ENCODE measurements at regions not wholly inside any gene's neighbourhood (a gene's known extent, or its start where the extent isn't known, plus 50 kb on each side); places are given as distances from the start of the nearest gene placed in this dataset.

- H3K4me3 ChIP-seq: no peak overlapping the region
- DNase-seq (ENCODE audit: low spot score): no peak
- WGBS: 42% methylated on average over 3 of the region's 3 CpGs
- H3K36me3 ChIP-seq: no peaks in the 10 kb centered on the region
- intact Hi-C loops (cut with DNase I): no loop called here
- H3K27ac ChIP-seq: no peak overlapping the region
- no peaks in the 10 kb centered on the region for H3K9me3 ChIP-seq
- no peak for TF ChIP-seq POLR2AphosphoS5 (IDR thresholded peaks at IDR 0.05)
- TF ChIP-seq POLR2A (IDR thresholded peaks at IDR 0.05): no peak
- TF ChIP-seq CTCF (IDR thresholded peaks at IDR 0.05): no peak
- no peaks in the 10 kb centered on the region for H3K27me3 ChIP-seq (replicated peaks; ENCODE audit: insufficient read depth)
- no peaks in the 10 kb centered on the region for H3K4me1 ChIP-seq (replicated peaks)
These were observed 157.8 kb upstream of the PRR16 start for GRCh38 chr5:120306303-120306702.

DNA sequence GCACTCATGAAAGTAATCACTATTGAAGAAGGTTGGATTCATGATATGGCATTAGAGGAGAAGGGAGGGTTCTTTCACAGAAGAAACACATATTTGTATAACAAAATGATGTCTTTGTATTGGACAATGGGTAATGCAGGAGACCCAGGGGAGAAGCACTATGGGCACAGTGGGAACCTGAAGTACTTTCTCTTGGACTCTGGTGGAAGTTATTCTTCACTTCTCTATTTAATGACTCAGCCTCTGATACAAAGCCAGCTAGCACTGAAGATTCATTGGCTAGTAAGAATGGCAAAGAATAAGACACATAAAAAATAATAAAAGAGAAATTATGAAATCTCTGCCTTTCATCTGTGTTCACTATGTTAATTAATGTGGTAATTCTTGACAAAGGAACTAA, 149.9 kb upstream of the PRR16 start:
- TF ChIP-seq POLR2AphosphoS5 (IDR thresholded peaks at IDR 0.05) (no peak), POLR2A (IDR thresholded peaks at IDR 0.05) (no peak), CTCF (IDR thresholded peaks at IDR 0.05) (no peak)
- H3K27ac ChIP-seq: no peak overlapping the region
- no peaks in the 10 kb centered on the region for H3K4me1 ChIP-seq (replicated peaks)
- intact Hi-C loops (cut with DNase I): no loop called here
- no peak overlapping the region for H3K4me3 ChIP-seq
- DNase-seq (ENCODE audit: low spot score): no peak
- no peaks in the 10 kb centered on the region for H3K27me3 ChIP-seq (replicated peaks; ENCODE audit: insufficient read depth)
- H3K9me3 ChIP-seq: no peaks in the 10 kb centered on the region
- no peaks in the 10 kb centered on the region for H3K36me3 ChIP-seq

- intact Hi-C loops (cut with DNase I): no loop called here
- no peak overlapping the region for H3K4me3 ChIP-seq
- no peak for DNase-seq (ENCODE audit: low spot score)
- H3K4me1 ChIP-seq (replicated peaks): no peaks in the 10 kb centered on the region
- H3K9me3 ChIP-seq: no peaks in the 10 kb centered on the region
- H3K27me3 ChIP-seq (replicated peaks; ENCODE audit: insufficient read depth): no peaks in the 10 kb centered on the region
- TF ChIP-seq CTCF (IDR thresholded peaks at IDR 0.05) (no peak), POLR2AphosphoS5 (IDR thresholded peaks at IDR 0.05) (no peak), POLR2A (IDR thresholded peaks at IDR 0.05) (no peak)
- H3K27ac ChIP-seq: no peak overlapping the region
- no peaks in the 10 kb centered on the region for H3K36me3 ChIP-seq
These were observed 143.5 kb upstream of the PRR16 start for GRCh38 chr5:120320626-120321025.

GRCh38 chr5:120326651-120327050, 137.4 kb upstream of the PRR16 start:
- TF ChIP-seq CTCF (IDR thresholded peaks at IDR 0.05) (no peak), POLR2AphosphoS5 (IDR thresholded peaks at IDR 0.05) (no peak), POLR2A (IDR thresholded peaks at IDR 0.05) (no peak)

GRCh38 chr5:120327180-120327579, 136.9 kb upstream of the PRR16 start:
- H3K27ac ChIP-seq: no peak overlapping the region
- no peak for DNase-seq (ENCODE audit: low spot score)
- intact Hi-C loops (cut with DNase I): no loop called here
- H3K27me3 ChIP-seq (replicated peaks; ENCODE audit: insufficient read depth): no peaks in the 10 kb centered on the region
- 58% methylated on average over 2 of the region's 2 CpGs for WGBS
- H3K4me1 ChIP-seq (replicated peaks): no peaks in the 10 kb centered on the region
- H3K4me3 ChIP-seq: no peak overlapping the region
- TF ChIP-seq POLR2AphosphoS5 (IDR thresholded peaks at IDR 0.05): no peak
- no peak for TF ChIP-seq CTCF (IDR thresholded peaks at IDR 0.05)
- no peak for TF ChIP-seq POLR2A (IDR thresholded peaks at IDR 0.05)
- H3K36me3 ChIP-seq: no peaks in the 10 kb centered on the region
- no peaks in the 10 kb centered on the region for H3K9me3 ChIP-seq

More at GRCh38 chr5:120326651-120327050, 137.4 kb upstream of the PRR16 start:
- DNase-seq (ENCODE audit: low spot score): no peak
- intact Hi-C loops (cut with DNase I): no loop called here
- Histone ChIP-seq H3K36me3 (no peaks in the 10 kb centered on the region), H3K4me3 (no peak overlapping the region), H3K27ac (no peak overlapping the region), H3K9me3 (no peaks in the 10 kb centered on the region), H3K4me1 (replicated peaks) (no peaks in the 10 kb centered on the region), H3K27me3 (replicated peaks; ENCODE audit: insufficient read depth) (no peaks in the 10 kb centered on the region)
